Mucosa of stomach (tissue), 1 donor: ENCODE measurements at regions not wholly inside any gene's neighbourhood (a gene's known extent, or its start where the extent isn't known, plus 50 kb on each side); places are given as distances from the start of the nearest gene placed in this dataset.

Experiments
- H3K27me3 ChIP-seq: one replicate; pipeline ENCODE4 v1.7.0; 2013; ENCODE audit warnings: mild to moderate bottlenecking, low read length; ENCODE audit not compliant: control insufficient read depth, insufficient read depth
- H3K36me3 ChIP-seq: one replicate; pipeline ENCODE4 v1.7.0; 2013; ENCODE audit warnings: low read length; ENCODE audit not compliant: control insufficient read depth, insufficient read depth
- H3K4me1 ChIP-seq: one replicate; pipeline ENCODE4 v1.7.0; 2013; ENCODE audit warnings: mild to moderate bottlenecking, low read length; ENCODE audit not compliant: control insufficient read depth, insufficient read depth
- H3K4me3 ChIP-seq: one replicate; pipeline ENCODE4 v1.7.0; 2013; ENCODE audit warnings: low read length
- H3K9ac ChIP-seq: one replicate; pipeline ENCODE4 v1.7.0; 2013; ENCODE audit warnings: mild to moderate bottlenecking, low read length, moderate library complexity
- H3K9me3 ChIP-seq: one replicate; pipeline ENCODE4 v1.7.0; 2013; ENCODE audit warnings: mild to moderate bottlenecking, low read length, moderate library complexity; ENCODE audit not compliant: control insufficient read depth
- donor health status: Pancreatic carcinoma.

GRCh38 chr3:139285691-139286090, 58.1 kb upstream of the MRPS22 start:
- Histone ChIP-seq H3K4me3 (no peak overlapping the region), H3K27me3 (no peaks in the 10 kb centered on the region), H3K4me1 (no peaks in the 10 kb centered on the region), H3K36me3 (no peaks in the 10 kb centered on the region), H3K9me3 (no peaks in the 10 kb centered on the region), H3K9ac (no peak overlapping the region)

- no peaks in the 10 kb centered on the region for H3K36me3 ChIP-seq
- no peaks in the 10 kb centered on the region for H3K9me3 ChIP-seq
- no peak overlapping the region for H3K4me3 ChIP-seq
- H3K9ac ChIP-seq = no peak overlapping the region
- no peaks in the 10 kb centered on the region for H3K27me3 ChIP-seq
- H3K4me1 ChIP-seq = no peaks in the 10 kb centered on the region
Measured at GRCh38 chr3:139286241-139286640, 57.6 kb upstream of the MRPS22 start.

GRCh38 chr3:139286825-139287224, 57.0 kb upstream of the MRPS22 start:
- Histone ChIP-seq H3K9me3 (no peaks in the 10 kb centered on the region), H3K27me3 (no peaks in the 10 kb centered on the region), H3K4me3 (no peak overlapping the region), H3K36me3 (no peaks in the 10 kb centered on the region), H3K9ac (no peak overlapping the region), H3K4me1 (no peaks in the 10 kb centered on the region)

DNA sequence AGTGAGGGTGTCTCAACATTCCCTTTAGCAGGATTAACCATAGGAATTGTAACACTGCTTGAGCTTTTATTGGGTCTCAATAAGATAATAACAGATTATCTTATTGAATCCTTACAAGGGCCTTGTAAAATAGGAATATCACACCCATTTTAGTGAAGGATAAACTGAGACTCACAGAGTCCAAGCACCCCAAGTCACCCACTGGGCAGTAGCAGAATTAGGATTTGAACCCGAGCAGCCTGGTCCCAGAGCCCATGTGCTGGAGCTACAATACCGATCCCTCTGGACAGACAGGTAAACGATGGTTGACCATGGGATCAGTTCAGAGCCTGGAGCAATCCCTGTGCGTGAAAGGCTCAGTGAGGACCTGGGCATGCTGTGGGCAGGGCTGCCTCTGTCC, 56.3 kb upstream of the MRPS22 start:
- Histone ChIP-seq H3K4me1 (no peaks in the 10 kb centered on the region), H3K9me3 (no peaks in the 10 kb centered on the region), H3K4me3 (no peak overlapping the region), H3K9ac (no peak overlapping the region), H3K27me3 (no peaks in the 10 kb centered on the region), H3K36me3 (no peaks in the 10 kb centered on the region)

DNA sequence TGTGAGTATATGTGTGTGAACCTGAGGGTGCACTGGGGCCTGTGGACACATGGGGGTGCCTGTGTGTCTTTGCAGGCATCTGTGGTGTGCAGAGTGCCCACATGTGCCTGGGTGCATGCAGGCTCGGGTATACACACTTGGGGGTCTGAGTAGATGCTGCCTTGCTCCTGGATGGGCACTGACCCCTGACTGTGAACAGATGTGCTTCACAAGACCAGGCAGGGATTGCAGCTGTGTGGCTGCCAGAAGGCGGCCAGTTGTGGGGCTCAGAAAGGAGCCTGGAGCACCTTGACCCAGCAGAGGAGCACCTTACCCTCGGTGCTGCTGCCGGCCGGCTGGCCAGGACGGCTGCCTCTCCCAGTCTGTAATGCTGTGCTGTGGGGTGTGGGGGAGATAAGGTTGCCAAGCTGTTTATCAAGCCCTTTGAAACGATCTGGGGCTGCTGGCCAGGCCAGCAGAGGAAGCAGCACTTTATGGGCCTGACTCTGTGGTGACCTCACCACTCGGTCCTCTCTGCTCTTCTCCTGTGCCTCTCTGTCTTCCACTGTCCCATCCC, 55.5 kb upstream of the MRPS22 start:
- no peaks in the 10 kb centered on the region for H3K27me3 ChIP-seq
- H3K36me3 ChIP-seq = no peaks in the 10 kb centered on the region
- no peak overlapping the region for H3K9ac ChIP-seq
- H3K4me1 ChIP-seq = no peaks in the 10 kb centered on the region
- no peaks in the 10 kb centered on the region for H3K9me3 ChIP-seq
- no peak overlapping the region for H3K4me3 ChIP-seq

DNA sequence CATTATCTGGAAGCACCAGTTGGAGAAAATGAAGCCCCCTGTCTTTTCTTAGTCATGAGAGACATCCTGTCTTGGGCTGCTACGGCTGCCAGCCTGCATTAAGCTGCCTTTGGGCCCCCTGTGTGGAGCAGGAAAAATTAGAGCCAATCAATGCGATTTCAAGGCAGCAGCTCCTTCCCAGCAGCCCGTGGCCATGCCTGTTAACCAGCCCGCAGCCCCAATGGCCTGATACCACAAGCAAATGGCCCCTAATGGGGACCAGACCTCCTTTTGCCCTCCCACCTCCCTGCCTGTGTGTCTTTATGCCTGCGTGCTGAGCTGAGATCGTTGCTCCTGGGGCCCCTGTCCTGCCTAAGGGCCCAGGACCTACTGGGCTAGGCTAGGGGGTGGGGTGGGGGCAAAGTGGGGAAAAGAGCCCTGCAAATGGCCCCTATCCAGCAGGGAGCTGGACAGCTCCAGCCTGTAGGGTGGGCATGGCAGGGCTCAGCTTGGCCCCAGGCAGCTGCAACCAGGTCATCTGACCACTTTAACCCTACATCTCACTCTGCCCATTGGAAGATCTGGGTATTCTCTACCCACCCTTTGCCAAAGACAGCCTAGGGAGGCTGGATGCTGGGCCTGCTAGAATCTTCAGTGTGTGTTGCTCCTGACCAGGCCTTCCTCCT, 53.8 kb upstream of the MRPS22 start:
- no peaks in the 10 kb centered on the region for H3K9me3 ChIP-seq
- H3K4me1 ChIP-seq = no peaks in the 10 kb centered on the region

GRCh38 chr3:139291276-139292051, 52.4 kb upstream of the MRPS22 start:
- Histone ChIP-seq H3K9me3 (no peaks in the 10 kb centered on the region), H3K4me3 (no peak overlapping the region), H3K4me1 (no peaks in the 10 kb centered on the region), H3K36me3 (no peaks in the 10 kb centered on the region), H3K27me3 (no peaks in the 10 kb centered on the region), H3K9ac (no peak overlapping the region)

More for the DNA sequence above, 53.8 kb upstream of the MRPS22 start:
- Histone ChIP-seq H3K4me3 (no peak overlapping the region), H3K36me3 (no peaks in the 10 kb centered on the region), H3K9ac (no peak overlapping the region), H3K27me3 (no peaks in the 10 kb centered on the region)

GRCh38 chr3:139292192-139292591, 51.6 kb upstream of the MRPS22 start:
- H3K4me1 ChIP-seq = no peaks in the 10 kb centered on the region
- H3K9me3 ChIP-seq = no peaks in the 10 kb centered on the region
- no peaks in the 10 kb centered on the region for H3K36me3 ChIP-seq
- H3K27me3 ChIP-seq = no peaks in the 10 kb centered on the region
- H3K4me3 ChIP-seq = no peak overlapping the region
- no peak overlapping the region for H3K9ac ChIP-seq

- no peak overlapping the region for H3K9ac ChIP-seq
- H3K4me1 ChIP-seq = no peaks in the 10 kb centered on the region
- no peaks in the 10 kb centered on the region for H3K36me3 ChIP-seq
- no peaks in the 10 kb centered on the region for H3K27me3 ChIP-seq
- no peaks in the 10 kb centered on the region for H3K9me3 ChIP-seq
- no peak overlapping the region for H3K4me3 ChIP-seq
Measured at GRCh38 chr3:139292711-139293664, 50.8 kb upstream of the MRPS22 start.

DNA sequence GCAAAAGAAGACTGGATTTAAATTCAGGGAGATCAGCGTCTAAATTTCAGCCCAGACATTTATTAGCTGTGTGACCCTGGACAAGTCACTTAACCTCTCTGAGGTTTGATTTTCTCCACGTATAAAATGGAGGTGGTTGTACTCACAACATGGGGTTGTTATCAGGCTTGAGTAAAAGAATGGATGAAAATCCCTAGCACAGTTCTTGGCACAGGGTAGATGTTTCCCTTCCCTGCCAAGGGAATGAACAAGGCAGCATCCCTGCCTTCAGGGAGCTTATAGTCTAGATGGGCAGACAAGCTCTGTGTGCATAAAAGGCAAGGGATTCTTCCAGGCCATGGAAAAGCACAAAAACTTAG, 50.2 kb upstream of the MRPS22 start:
- H3K9ac ChIP-seq = no peak overlapping the region
- H3K9me3 ChIP-seq = no peaks in the 10 kb centered on the region
- no peaks in the 10 kb centered on the region for H3K36me3 ChIP-seq
- no peak overlapping the region for H3K4me3 ChIP-seq
- H3K27me3 ChIP-seq = no peaks in the 10 kb centered on the region
- H3K4me1 ChIP-seq = no peaks in the 10 kb centered on the region
